ENCODE measurements at regions not wholly inside any gene's neighbourhood (a gene's known extent, or its start where the extent isn't known, plus 50 kb on each side); places are given as distances from the start of the nearest gene placed in this dataset.

GRCh38 chr5:110062246-110062645, 372.5 kb downstream of the MAN2A1 start:
- no peak overlapping the region for H3K4me3 ChIP-seq (ENCODE audit: low read length)
- no peak for TF ChIP-seq CTCF (conservative IDR thresholded peaks at IDR 0.05; ENCODE audit: low read length)
- no peak for DNase-seq (ENCODE audit: low read depth)

GRCh38 chr5:110063640-110064602, 374.2 kb downstream of the MAN2A1 start:
- H3K4me3 ChIP-seq (ENCODE audit: low read length), result no peak overlapping the region
- TF ChIP-seq CTCF (conservative IDR thresholded peaks at IDR 0.05; ENCODE audit: low read length), result no peak
- DNase-seq (ENCODE audit: low read depth), result peak; percentile 24

DNA sequence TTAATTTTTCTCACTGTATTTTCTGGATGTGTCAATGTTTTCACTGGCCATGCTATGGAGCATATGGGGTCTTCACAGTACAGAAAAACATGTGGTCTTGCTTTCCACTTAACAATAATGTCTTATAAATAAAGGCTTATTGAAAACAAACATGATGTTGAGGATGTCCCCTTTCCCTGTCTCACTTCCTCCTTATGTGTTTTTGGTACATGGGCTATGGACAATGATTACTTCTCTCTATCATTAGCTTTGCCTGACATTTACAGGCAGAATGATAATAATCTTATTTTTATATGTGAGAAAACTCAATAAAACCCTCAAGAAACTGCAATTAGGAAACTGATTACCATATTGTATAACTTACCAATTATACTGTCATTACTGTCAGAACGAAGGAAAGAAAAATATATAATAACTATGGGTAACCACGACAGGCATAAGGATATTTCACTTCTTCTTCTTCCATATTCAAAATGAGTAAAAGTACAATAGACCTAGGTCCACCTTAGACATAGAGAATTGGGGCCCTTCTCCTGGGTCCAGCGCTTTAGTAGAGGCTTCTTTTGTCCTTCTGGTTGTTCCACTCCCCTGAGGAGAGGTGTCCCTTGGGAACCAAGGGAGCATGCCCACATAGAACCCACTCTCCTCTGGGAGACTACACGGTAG, 375.0 kb downstream of the MAN2A1 start:
- DNase-seq (ENCODE audit: low read depth), result no peak
- TF ChIP-seq CTCF (conservative IDR thresholded peaks at IDR 0.05; ENCODE audit: low read length), result no peak
- no peak overlapping the region for H3K4me3 ChIP-seq (ENCODE audit: low read length)

- no peak for DNase-seq (ENCODE audit: low read depth)
- TF ChIP-seq CTCF (conservative IDR thresholded peaks at IDR 0.05; ENCODE audit: low read length), result no peak
These were observed 381.1 kb downstream of the MAN2A1 start for GRCh38 chr5:110070836-110071235.

GRCh38 chr5:110072651-110073050, 382.9 kb downstream of the MAN2A1 start:
- H3K4me3 ChIP-seq (ENCODE audit: low read length), result no peak overlapping the region
- TF ChIP-seq CTCF (conservative IDR thresholded peaks at IDR 0.05; ENCODE audit: low read length), result no peak
- DNase-seq (ENCODE audit: low read depth), result peak; percentile 34

More at GRCh38 chr5:110070836-110071235, 381.1 kb downstream of the MAN2A1 start:
- H3K4me3 ChIP-seq (ENCODE audit: low read length), result no peak overlapping the region

GRCh38 chr5:110073534-110073933, 383.8 kb downstream of the MAN2A1 start:
- TF ChIP-seq CTCF (conservative IDR thresholded peaks at IDR 0.05; ENCODE audit: low read length), result no peak
- DNase-seq (ENCODE audit: low read depth), result no peak
- no peak overlapping the region for H3K4me3 ChIP-seq (ENCODE audit: low read length)
